ENCODE measurements at regions not wholly inside any gene's neighbourhood (a gene's known extent, or its start where the extent isn't known, plus 50 kb on each side); places are given as distances from the start of the nearest gene placed in this dataset.

DNA sequence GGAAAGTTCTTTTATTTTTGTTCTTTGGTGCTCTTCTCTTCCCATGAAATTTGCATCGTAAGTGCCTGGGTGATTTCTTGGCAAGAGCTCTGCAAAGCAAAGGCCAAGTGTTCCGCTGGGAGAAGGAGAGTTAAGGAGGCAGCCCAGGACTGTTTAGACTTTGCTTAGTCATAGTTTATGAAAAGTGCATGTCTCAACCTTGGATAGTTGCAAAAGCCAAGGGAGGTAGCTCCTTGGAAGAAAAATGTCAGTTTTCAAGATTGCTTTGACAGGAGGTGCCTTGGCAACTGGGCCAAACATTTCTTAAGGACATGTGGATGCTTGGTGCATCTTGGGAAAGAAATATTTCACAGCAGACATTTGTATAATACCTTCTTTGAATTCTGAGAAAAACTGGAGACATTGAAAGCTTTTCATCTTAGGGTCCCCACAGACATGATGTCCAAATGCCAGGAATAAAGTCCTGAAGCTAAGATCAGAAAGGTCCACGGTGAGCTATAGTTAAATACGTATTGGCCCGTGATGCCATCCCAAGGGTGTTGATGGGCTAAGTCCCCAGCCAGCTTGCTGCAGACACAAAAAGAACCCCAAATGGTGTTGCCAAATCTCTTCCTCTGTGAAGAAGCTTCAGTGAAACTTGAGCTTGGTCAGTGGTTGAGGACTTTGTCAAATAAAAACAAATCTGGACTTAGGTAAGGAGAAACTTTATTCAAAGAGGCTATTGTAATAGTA is 96.3 kb upstream of the THUMPD2 start:
- intact Hi-C loops (cut with DNase I) = no loop called here
- no peak overlapping the region for H3K27ac ChIP-seq
- no peaks in the 10 kb centered on the region for H3K9me3 ChIP-seq
- WGBS = 40% methylated on average over 5 of the region's 5 CpGs
- no peak overlapping the region for H3K4me3 ChIP-seq
- H3K36me3 ChIP-seq = no peaks in the 10 kb centered on the region
- H3K4me1 ChIP-seq (replicated peaks) = no peaks in the 10 kb centered on the region
- DNase-seq (ENCODE audit: low spot score) = no peak
- TF ChIP-seq, protein P1, sequence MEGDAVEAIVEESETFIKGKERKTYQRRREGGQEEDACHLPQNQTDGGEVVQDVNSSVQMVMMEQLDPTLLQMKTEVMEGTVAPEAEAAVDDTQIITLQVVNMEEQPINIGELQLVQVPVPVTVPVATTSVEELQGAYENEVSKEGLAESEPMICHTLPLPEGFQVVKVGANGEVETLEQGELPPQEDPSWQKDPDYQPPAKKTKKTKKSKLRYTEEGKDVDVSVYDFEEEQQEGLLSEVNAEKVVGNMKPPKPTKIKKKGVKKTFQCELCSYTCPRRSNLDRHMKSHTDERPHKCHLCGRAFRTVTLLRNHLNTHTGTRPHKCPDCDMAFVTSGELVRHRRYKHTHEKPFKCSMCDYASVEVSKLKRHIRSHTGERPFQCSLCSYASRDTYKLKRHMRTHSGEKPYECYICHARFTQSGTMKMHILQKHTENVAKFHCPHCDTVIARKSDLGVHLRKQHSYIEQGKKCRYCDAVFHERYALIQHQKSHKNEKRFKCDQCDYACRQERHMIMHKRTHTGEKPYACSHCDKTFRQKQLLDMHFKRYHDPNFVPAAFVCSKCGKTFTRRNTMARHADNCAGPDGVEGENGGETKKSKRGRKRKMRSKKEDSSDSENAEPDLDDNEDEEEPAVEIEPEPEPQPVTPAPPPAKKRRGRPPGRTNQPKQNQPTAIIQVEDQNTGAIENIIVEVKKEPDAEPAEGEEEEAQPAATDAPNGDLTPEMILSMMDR (IDR thresholded peaks at IDR 0.05) = no peak
- no peak for TF ChIP-seq POLR2AphosphoS5 (IDR thresholded peaks at IDR 0.05)
- TF ChIP-seq POLR2A (IDR thresholded peaks at IDR 0.05) = no peak
- H3K27me3 ChIP-seq (replicated peaks; ENCODE audit: insufficient read depth) = no peaks in the 10 kb centered on the region

DNA sequence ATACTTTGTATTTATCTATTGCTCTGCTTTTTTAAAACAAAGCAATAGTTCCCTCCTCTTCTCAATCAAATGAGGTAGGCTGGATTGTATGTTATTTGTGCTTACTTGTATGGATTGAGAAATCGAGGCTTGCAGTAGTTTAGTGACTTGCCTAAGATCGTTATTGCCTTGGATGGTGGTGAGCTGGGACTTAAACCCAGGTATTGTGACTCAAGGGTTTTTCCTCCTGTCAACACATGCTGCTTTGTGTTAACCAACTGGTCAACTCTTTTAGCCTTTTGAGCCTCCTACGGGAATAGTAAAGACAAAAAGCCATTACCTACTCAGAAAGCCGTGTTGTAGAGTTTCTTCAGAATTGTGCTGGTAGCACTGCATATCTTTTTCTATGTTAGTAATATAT is 95.2 kb upstream of the THUMPD2 start:
- Histone ChIP-seq H3K4me3 (no peak overlapping the region), H3K27ac (no peak overlapping the region), H3K27me3 (replicated peaks; ENCODE audit: insufficient read depth) (no peaks in the 10 kb centered on the region), H3K36me3 (no peaks in the 10 kb centered on the region), H3K4me1 (replicated peaks) (no peaks in the 10 kb centered on the region), H3K9me3 (no peaks in the 10 kb centered on the region)
- TF ChIP-seq, protein P1 (IDR thresholded peaks at IDR 0.05) = no peak
- WGBS = 94% methylated on average over 4 of the region's 4 CpGs
- DNase-seq (ENCODE audit: low spot score) = no peak
- intact Hi-C loops (cut with DNase I) = no loop called here

GRCh38 chr2:39873586-39873985 is 94.5 kb upstream of the THUMPD2 start:
- WGBS = 98% methylated on average over 3 of the region's 3 CpGs

DNA sequence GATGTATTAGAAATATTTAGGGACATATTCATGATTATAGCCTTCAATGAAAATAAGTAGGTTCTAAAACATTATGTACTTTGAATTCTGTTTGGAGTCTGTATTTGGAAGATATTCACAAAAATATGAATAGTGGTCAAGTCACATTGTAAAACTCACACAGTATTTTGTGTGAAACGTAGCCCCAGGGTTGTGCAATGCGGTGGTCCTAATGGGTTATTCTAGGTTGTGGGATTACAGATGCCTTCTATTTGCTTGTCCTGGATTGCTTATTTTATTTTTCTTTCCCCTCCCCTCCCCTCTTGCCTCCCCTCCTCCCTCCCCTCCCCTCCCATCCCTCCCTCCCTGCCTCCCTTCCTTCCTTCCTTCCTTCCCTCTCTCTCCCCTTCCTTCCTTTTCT is 93.7 kb upstream of the THUMPD2 start:
- Histone ChIP-seq H3K4me3 (no peak overlapping the region), H3K36me3 (no peaks in the 10 kb centered on the region), H3K27me3 (replicated peaks; ENCODE audit: insufficient read depth) (no peaks in the 10 kb centered on the region), H3K4me1 (replicated peaks) (no peaks in the 10 kb centered on the region), H3K27ac (no peak overlapping the region), H3K9me3 (no peaks in the 10 kb centered on the region)
- intact Hi-C loops (cut with DNase I) = no loop called here
- WGBS = 92% methylated on average over 2 of the region's 2 CpGs
- no peak for DNase-seq (ENCODE audit: low spot score)
- TF ChIP-seq, protein P1 (IDR thresholded peaks at IDR 0.05) = no peak
- TF ChIP-seq POLR2AphosphoS5 (IDR thresholded peaks at IDR 0.05) (no peak), POLR2A (IDR thresholded peaks at IDR 0.05) (no peak)

More at GRCh38 chr2:39873586-39873985, 94.5 kb upstream of the THUMPD2 start:
- H3K36me3 ChIP-seq = no peaks in the 10 kb centered on the region
- TF ChIP-seq, protein P1 (IDR thresholded peaks at IDR 0.05) = no peak
- no peak for TF ChIP-seq POLR2A (IDR thresholded peaks at IDR 0.05)
- no peak for TF ChIP-seq POLR2AphosphoS5 (IDR thresholded peaks at IDR 0.05)
- H3K4me3 ChIP-seq = no peak overlapping the region
- intact Hi-C loops (cut with DNase I) = no loop called here
- H3K27ac ChIP-seq = no peak overlapping the region
- H3K27me3 ChIP-seq (replicated peaks; ENCODE audit: insufficient read depth) = no peaks in the 10 kb centered on the region
- no peaks in the 10 kb centered on the region for H3K9me3 ChIP-seq
- no peaks in the 10 kb centered on the region for H3K4me1 ChIP-seq (replicated peaks)
- DNase-seq (ENCODE audit: low spot score) = no peak

GRCh38 chr2:39871291-39871761 is 92.3 kb upstream of the THUMPD2 start:
- WGBS = 49% methylated on average over 7 of the region's 7 CpGs
- no peaks in the 10 kb centered on the region for H3K36me3 ChIP-seq
- H3K4me3 ChIP-seq = no peak overlapping the region
- H3K27me3 ChIP-seq (replicated peaks; ENCODE audit: insufficient read depth) = no peaks in the 10 kb centered on the region
- intact Hi-C loops (cut with DNase I) = no loop called here
- no peaks in the 10 kb centered on the region for H3K4me1 ChIP-seq (replicated peaks)
- TF ChIP-seq POLR2AphosphoS5 (IDR thresholded peaks at IDR 0.05) (no peak), POLR2A (IDR thresholded peaks at IDR 0.05) (no peak)
- TF ChIP-seq, protein P1 (IDR thresholded peaks at IDR 0.05) = no peak
- no peak overlapping the region for H3K27ac ChIP-seq
- DNase-seq (ENCODE audit: low spot score) = no peak
- H3K9me3 ChIP-seq = no peaks in the 10 kb centered on the region
